ENCODE measurements at regions not wholly inside any gene's neighbourhood (a gene's known extent, or its start where the extent isn't known, plus 50 kb on each side); places are given as distances from the start of the nearest gene placed in this dataset.

- TF ChIP-seq RAD21 (IDR thresholded peaks at IDR 0.05; ENCODE audit: insufficient read depth, low read depth, low read length) (no peak), CUX1 (IDR thresholded peaks at IDR 0.05; ENCODE audit: insufficient replicate concordance, low read depth, low read length) (no peak), NFIC (IDR thresholded peaks at IDR 0.05; ENCODE audit: low read depth, low read length) (no peak)
Observed at GRCh38 chr13:18978447-18978846, 203.2 kb downstream of the TUBA3C start (continued).

GRCh38 chr13:18977857-18978256 is 203.8 kb downstream of the TUBA3C start:
- CTCF ChIA-PET: no interaction called here
- TF ChIP-seq HCFC1 (IDR thresholded peaks at IDR 0.05; ENCODE audit: low read length) (no peak), ZZZ3 (IDR thresholded peaks at IDR 0.05; ENCODE audit: control insufficient read depth, insufficient read length, low read depth) (no peak)
- H4K20me1 ChIP-seq (ENCODE audit: control insufficient read depth, insufficient read depth): no peaks in the 10 kb centered on the region
- POLR2A ChIA-PET: no interaction called here
- intact Hi-C loops (cut with micrococcal nuclease; ENCODE audit: unreplicated experiment): no loop called here
- no peak for FAIRE-seq
- in situ Hi-C loops (cut with MboI): no loop called here
- no peaks in the 10 kb centered on the region; the same call in 2 of the 3 replicates for H3K9me3 ChIP-seq (replicated peaks; ENCODE audit: control insufficient read depth, insufficient read depth, low read length)
- RAD21 ChIA-PET (ENCODE audit: unreplicated experiment): no interaction called here
- no peaks in the 10 kb centered on the region for H3K4me1 ChIP-seq (ENCODE audit: control insufficient read depth, insufficient read depth, low read length)
- H3K4me2 ChIP-seq (ENCODE audit: control insufficient read depth, insufficient read depth): no peak overlapping the region
- no peaks in the 10 kb centered on the region for H3K79me2 ChIP-seq (ENCODE audit: control insufficient read depth, insufficient read depth, low read length)
- no peak overlapping the region for H3K27ac ChIP-seq (ENCODE audit: control insufficient read depth, insufficient read depth)
- 28% methylated on average over 5 of the region's 5 CpGs for WGBS (ENCODE audit: insufficient coverage, insufficient replicate concordance, low lambda C conversion rate, missing lambda C conversion rate)
- BruUV-seq (replicated peaks): no TSS peak
- DNase-seq (ENCODE audit: low read depth, low spot score): no peak
- no peak overlapping the region for H2AFZ ChIP-seq (ENCODE audit: control insufficient read depth, low read depth, low read length)
- H3K4me3 ChIP-seq: no peak overlapping the region
- no peak overlapping the region for H3K9ac ChIP-seq (ENCODE audit: control insufficient read depth, insufficient read depth, low read length)
- SMC1A ChIA-PET (ENCODE audit: uncharacterized antibody, unreplicated experiment): no interaction called here
- no peaks in the 10 kb centered on the region for H3K27me3 ChIP-seq (replicated peaks in 1 of 2; ENCODE audit: control insufficient read depth in 2 of 2, insufficient read depth in 2 of 2, low read length in 1 of 2)
- H3K36me3 ChIP-seq (ENCODE audit: control insufficient read depth in 2 of 2, insufficient read depth in 2 of 2, low read length in 1 of 2): no peaks in the 10 kb centered on the region
- ATAC-seq: no peak

Data from GM12878 (cell line).